K562 (cell line): ENCODE measurements at regions not wholly inside any gene's neighbourhood (a gene's known extent, or its start where the extent isn't known, plus 50 kb on each side); places are given as distances from the start of the nearest gene placed in this dataset.

Source experiments
- ATAC-seq: fragments of 200-7000 bp; cut with Tn5 transposase; 3 replicates; pipeline ENCODE4 v1.9.1; 2020; ENCODE audit warnings: moderate library complexity
- BruUV-seq: library from RNA; stranded (reverse); fragments of 400-500 nt; replicated peaks from 2 replicates; lab custom pipeline; 2021; lab: Mats Ljungman, UMichigan
- CTCF ChIA-PET: fragments of 300-600 bp; formaldehyde crosslinking; extraction: SDS; loops from one replicate; lab custom pipeline; 2021; ENCODE audit warnings: low intra/inter-chr PET ratio; lab: Yijun Ruan, JAX
- POLR2A ChIA-PET: fragments of 300-600, 350-650 bp; sonication (Branson Sonifier 250); formaldehyde crosslinking; extraction: SDS; loops from one replicate; lab custom pipeline; 2021; ENCODE audit warnings: antibody characterized with exemption, inconsistent platforms; lab: Yijun Ruan, JAX
- DNase-seq, 4 experiments: peaks; one replicate each; pipeline versions ENCODE4 v3.0.0 to v3.0.0-alpha.2; 2011 to 2018; ENCODE audit warnings: low spot score in 3 of 4, mixed read lengths in 3 of 4; ENCODE audit errors: extremely low read depth in 1 of 4
- FAIRE-seq: peaks from 2 replicates; lab custom pipeline; 2011; peaks lifted over from hg19 to GRCh38; lab: Jason Lieb, UNC
- H2AFZ ChIP-seq: 2 replicates; pipeline ENCODE4 v1.6.0; 2011; ENCODE audit warnings: low read depth, low read length, control low read depth, inconsistent platforms
- H3K27ac ChIP-seq: fragments of 200-600 bp; 3 replicates; pipeline ENCODE4 v1.8.0; 2011; ENCODE audit warnings: low read depth, mild to moderate bottlenecking, control low read depth, inconsistent platforms, low read length, moderate library complexity, mixed read lengths; ENCODE audit errors: extremely low read depth
- H3K27me3 ChIP-seq, 2 experiments: fragments of 300-600 bp in 1 of 2; 2 replicates in 1 of 2; 3 replicates in 1 of 2; pipeline versions ENCODE4 v1.6.0 to v1.8.0; 2011; ENCODE audit warnings: inconsistent platforms in 2 of 2, low read length in 2 of 2, mild to moderate bottlenecking in 1 of 2, mixed read lengths in 1 of 2, moderate library complexity in 1 of 2; ENCODE audit not compliant: control insufficient read depth in 2 of 2, insufficient read depth in 2 of 2
- H3K36me3 ChIP-seq: fragments of 300-600 bp; 3 replicates; pipeline ENCODE4 v1.8.0; 2011; ENCODE audit warnings: mild to moderate bottlenecking, low read length, inconsistent platforms; ENCODE audit not compliant: control insufficient read depth, insufficient read depth
- H3K4me1 ChIP-seq, 2 experiments: fragments of 200-600 bp in 1 of 2; replicated peaks in 1 of 2; 2 replicates in 1 of 2; 3 replicates in 1 of 2; pipeline versions ENCODE4 v1.5.1 to v1.8.0; 2011; ENCODE audit warnings: inconsistent platforms in 2 of 2, low read length in 2 of 2, mild to moderate bottlenecking in 1 of 2, mixed read lengths in 1 of 2, moderate library complexity in 1 of 2; ENCODE audit not compliant: control insufficient read depth in 2 of 2, insufficient read depth in 2 of 2
- H3K4me2 ChIP-seq: 2 replicates; pipeline ENCODE4 v1.6.1; 2011; ENCODE audit warnings: low read length, control low read depth, inconsistent platforms, mixed read lengths; ENCODE audit not compliant: insufficient read depth
- H3K4me3 ChIP-seq: fragments of 200-600 bp; sonication (generic), shearing (Covaris generic); 2 replicates; pipeline ENCODE4 v1.5.1; 2016; ENCODE audit warnings: control low read depth, inconsistent platforms
- H3K79me2 ChIP-seq: fragments of 200-600 bp; 3 replicates; pipeline ENCODE4 v1.8.0; 2011; ENCODE audit warnings: low read length, inconsistent platforms; ENCODE audit not compliant: control insufficient read depth, insufficient read depth
- H3K9ac ChIP-seq, 2 experiments: 2 replicates each; pipeline versions ENCODE4 v1.6.0 to v1.6.1; 2011; ENCODE audit warnings: low read depth in 2 of 2, low read length in 2 of 2, control low read depth in 1 of 2, inconsistent platforms in 1 of 2, mild to moderate bottlenecking in 1 of 2, mixed read lengths in 1 of 2; ENCODE audit not compliant: insufficient read depth in 1 of 2
- H3K9me1 ChIP-seq: one replicate; pipeline ENCODE4 v1.6.0; 2011; ENCODE audit warnings: inconsistent platforms, mild to moderate bottlenecking, low read length, moderate library complexity; ENCODE audit not compliant: control insufficient read depth, insufficient read depth
- H3K9me3 ChIP-seq: replicated peaks from 2 replicates; pipeline ENCODE4 v1.5.1; 2011; ENCODE audit warnings: low read depth, low read length, inconsistent platforms; ENCODE audit not compliant: control insufficient read depth, insufficient read depth
- H4K20me1 ChIP-seq: replicated peaks from 2 replicates; pipeline ENCODE4 v1.6.1; 2011; ENCODE audit warnings: low read length, inconsistent platforms, mixed read lengths; ENCODE audit not compliant: control insufficient read depth, insufficient read depth
- HOXB6 ChIP-seq: fragments of 250-450 bp; sonication (Bioruptor Pico); IDR thresholded peaks from 2 replicates; pipeline ENCODE4 v1.5.1; 2022; ENCODE audit warnings: mild to moderate bottlenecking, borderline replicate concordance
- SRSF9 ChIP-seq: fragments of 200-400 bp; formaldehyde crosslinking; IDR thresholded peaks from 2 replicates; pipeline ENCODE4 v1.6.1; 2017; ENCODE audit warnings: low read depth, low read length, borderline replicate concordance
- ZFP30 ChIP-seq: fragments of 250-450 bp; sonication (Bioruptor Pico); IDR thresholded peaks from 2 replicates; pipeline ENCODE4 v1.8.0; 2022; ENCODE audit warnings: moderate library complexity, mild to moderate bottlenecking, inconsistent platforms, borderline replicate concordance
- WGBS: fragments of 100-300 bp; shearing (Covaris generic); methylation state at CpG from one replicate; pipeline ENCODE4 v1.1.6; 2016; ENCODE audit warnings: low coverage, mixed read lengths; ENCODE audit not compliant: insufficient coverage; ENCODE audit errors: missing lambda C conversion rate; 5-methylcytosine and 5-hydroxymethylcytosine counted together
- in situ Hi-C: fragments of 300-500 bp; cut with MboI; formaldehyde crosslinking; loops from 4 replicates; pipeline ENCODE4 v1.15.0; 2018; ENCODE audit warnings: inconsistent platforms, mixed read lengths
- intact Hi-C: fragments of 100-400 bp; cut with micrococcal nuclease; formaldehyde crosslinking; loops from 2 replicates; pipeline ENCODE4 v1.14.2; 2022
- TF ChIP-seq, protein P1 (sequence below): IDR thresholded peaks from 2 replicates; pipeline ENCODE4 v1.6.1; 2012; ENCODE audit warnings: low read depth, low read length, improper control_type of control experiment, borderline replicate concordance

DNA sequence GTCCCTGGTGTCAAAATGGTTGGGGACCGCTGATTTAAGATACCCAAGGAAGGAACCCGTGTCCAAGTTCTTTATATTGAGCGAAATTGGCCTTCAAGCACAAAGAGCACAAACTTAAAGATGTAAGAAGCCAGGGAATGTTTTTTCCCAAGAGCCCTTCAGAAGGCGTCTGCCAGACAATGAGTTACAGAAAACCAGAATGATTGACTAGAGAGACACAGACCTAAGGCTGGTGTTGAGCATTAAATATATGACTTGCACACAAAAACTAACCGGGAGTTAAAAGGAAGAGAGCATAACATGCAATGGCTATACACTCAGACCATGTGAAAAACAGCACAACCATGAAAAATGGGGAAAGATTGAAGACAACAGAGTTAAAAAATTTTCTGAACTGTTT lies 157.5 kb upstream of the FAM9B start:
- Histone ChIP-seq H4K20me1 (no peaks in the 10 kb centered on the region), H3K27ac (no peak overlapping the region), H3K36me3 (no peaks in the 10 kb centered on the region), H3K9me3 (no peaks in the 10 kb centered on the region), H3K9ac (no peak overlapping the region), H3K27me3 (peaks cover 1 to 15% of the 10 kb centered on the region in 2 experiments; a peak in 3 of 5 replicates), H2AFZ (no peak overlapping the region), H3K9me1 (no peaks in the 10 kb centered on the region), H3K4me3 (no peak overlapping the region), H3K4me1 (no peaks in the 10 kb centered on the region), H3K79me2 (no peaks in the 10 kb centered on the region), H3K4me2 (no peak overlapping the region)
- intact Hi-C loops = no loop called here
- ChIA-PET POLR2A (no interaction called here), CTCF (no interaction called here)
- no TSS peak for BruUV-seq
- TF ChIP-seq ZFP30 (CRISPR knock-in tag) (no peak), SRSF9 (no peak), HOXB6 (CRISPR knock-in tag) (no peak)
- TF ChIP-seq, protein P1, sequence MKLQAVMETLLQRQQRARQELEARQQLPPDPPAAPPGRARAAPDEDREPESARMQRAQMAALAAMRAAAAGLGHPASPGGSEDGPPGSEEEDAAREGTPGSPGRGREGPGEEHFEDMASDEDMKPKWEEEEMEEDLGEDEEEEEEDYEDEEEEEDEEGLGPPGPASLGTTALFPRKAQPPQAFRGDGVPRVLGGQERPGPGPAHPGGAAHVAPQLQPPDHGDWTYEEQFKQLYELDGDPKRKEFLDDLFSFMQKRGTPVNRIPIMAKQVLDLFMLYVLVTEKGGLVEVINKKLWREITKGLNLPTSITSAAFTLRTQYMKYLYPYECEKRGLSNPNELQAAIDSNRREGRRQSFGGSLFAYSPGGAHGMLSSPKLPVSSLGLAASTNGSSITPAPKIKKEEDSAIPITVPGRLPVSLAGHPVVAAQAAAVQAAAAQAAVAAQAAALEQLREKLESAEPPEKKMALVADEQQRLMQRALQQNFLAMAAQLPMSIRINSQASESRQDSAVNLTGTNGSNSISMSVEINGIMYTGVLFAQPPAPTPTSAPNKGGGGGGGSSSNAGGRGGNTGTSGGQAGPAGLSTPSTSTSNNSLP = no peak
- WGBS = 0% methylated on average over 4 of the region's 5 CpGs
- no peak for FAIRE-seq
- DNase-seq = no peak
- ATAC-seq = no peak
- in situ Hi-C loops = no loop called here
